Thyroid gland (tissue), 4 donors: ENCODE measurements at regions not wholly inside any gene's neighbourhood (a gene's known extent, or its start where the extent isn't known, plus 50 kb on each side); places are given as distances from the start of the nearest gene placed in this dataset.

Experiments
- DNase-seq, 2 donors: peaks; one replicate each; pipeline ENCODE4 v3.0.0-alpha.2; 2019
- H3K27ac ChIP-seq, 3 donors: fragments of 200-600 bp; sonication (generic); 1 replicate in 2 of 3; 2 replicates in 1 of 3; pipeline ENCODE4 v1.5.1; 2016 to 2019; ENCODE audit warnings: mild to moderate bottlenecking in 1 of 3, moderate library complexity in 1 of 3
- H3K27me3 ChIP-seq: fragments of 200-600 bp; sonication (generic); one replicate; pipeline ENCODE4 v1.5.1; 2019
- H3K36me3 ChIP-seq, 2 donors: fragments of 200-600 bp; sonication (generic); one replicate each; pipeline ENCODE4 v1.5.1; 2016 to 2019
- H3K4me1 ChIP-seq, 2 donors: fragments of 200-600 bp; sonication (generic); one replicate each; pipeline ENCODE4 v1.5.1; 2017 to 2019
- H3K4me3 ChIP-seq, 3 donors: fragments of 200-600 bp; sonication (generic); replicated peaks in 1 of 3; 1 replicate in 2 of 3; 2 replicates in 1 of 3; pipeline ENCODE4 v1.5.1; 2016; ENCODE audit warnings: mild to moderate bottlenecking in 1 of 3
- H3K9me3 ChIP-seq: fragments of 200-600 bp; sonication (generic); one replicate; pipeline ENCODE4 v1.5.1; 2017
- CTCF ChIP-seq, 6 experiments: fragments of 200-600 bp in 3 of 6; fragments of 450-650 bp in 3 of 6; sonication (generic) in 3 of 6; IDR thresholded peaks; one replicate each; pipeline ENCODE4 v1.5.1; 2016 to 2019; ENCODE audit warnings: antibody characterized with exemption in 6 of 6, mild to moderate bottlenecking in 2 of 6, inconsistent platforms in 1 of 6, moderate library complexity in 1 of 6
- POLR2A ChIP-seq, 2 donors: fragments of 450-650 bp; IDR thresholded peaks; one replicate each; pipeline ENCODE4 v1.6.1; 2017; ENCODE audit warnings: antibody characterized with exemption in 2 of 2, mild to moderate bottlenecking in 2 of 2, moderate library complexity in 1 of 2
- WGBS, 2 donors: methylation state at CpG; one replicate each; pipeline ENCODE4 v1.1.5; 2017; 5-methylcytosine and 5-hydroxymethylcytosine counted together
- intact Hi-C: fragments of 100-400 bp; cut with DNase I; formaldehyde crosslinking; loops from one replicate; pipeline ENCODE4 v1.15.1; 2023

GRCh38 chr18:27717816-27718215 lies 459.1 kb downstream of the CDH2 start:
- Histone ChIP-seq H3K36me3 (no peaks in the 10 kb centered on the region), H3K27ac (no peak overlapping the region), H3K4me3 (no peak overlapping the region), H3K9me3 (no peaks in the 10 kb centered on the region), H3K27me3 (no peaks in the 10 kb centered on the region), H3K4me1 (no peaks in the 10 kb centered on the region)
- intact Hi-C loops: no loop called here
- TF ChIP-seq POLR2A (IDR thresholded peaks at IDR 0.05): no peak
- no peak for TF ChIP-seq CTCF (IDR thresholded peaks at IDR 0.05)
- no peak for DNase-seq
- WGBS, 2 donors: 88 to 94% methylated on average over 3 of the region's 3 CpGs

GRCh38 chr18:27717250-27717649 lies 459.7 kb downstream of the CDH2 start:
- Histone ChIP-seq H3K27ac (no peak overlapping the region), H3K4me1 (no peaks in the 10 kb centered on the region), H3K36me3 (no peaks in the 10 kb centered on the region), H3K4me3 (no peak overlapping the region), H3K9me3 (no peaks in the 10 kb centered on the region), H3K27me3 (no peaks in the 10 kb centered on the region)
- intact Hi-C loops: no loop called here
- 94 to 95% methylated on average over 4 of the region's 4 CpGs for WGBS, 2 donors
- TF ChIP-seq CTCF (IDR thresholded peaks at IDR 0.05) (no peak), POLR2A (IDR thresholded peaks at IDR 0.05) (no peak)
- DNase-seq: no peak

GRCh38 chr18:27715751-27716150 lies 461.2 kb downstream of the CDH2 start:
- H3K9me3 ChIP-seq: no peaks in the 10 kb centered on the region
- no peaks in the 10 kb centered on the region for H3K27me3 ChIP-seq
- no peak for DNase-seq
- H3K27ac ChIP-seq: no peak overlapping the region
- WGBS, 2 donors: 89 to 90% methylated on average over 3 of the region's 3 CpGs
- H3K4me1 ChIP-seq: no peaks in the 10 kb centered on the region
- H3K36me3 ChIP-seq: no peaks in the 10 kb centered on the region
- no peak overlapping the region for H3K4me3 ChIP-seq
- no peak for TF ChIP-seq CTCF (IDR thresholded peaks at IDR 0.05)
- no peak for TF ChIP-seq POLR2A (IDR thresholded peaks at IDR 0.05)
- intact Hi-C loops: no loop called here

- no peaks in the 10 kb centered on the region for H3K4me1 ChIP-seq
- WGBS, 2 donors: 68 to 76% methylated on average over 3 of the region's 3 CpGs
- no peak overlapping the region for H3K4me3 ChIP-seq
- H3K36me3 ChIP-seq: no peaks in the 10 kb centered on the region
- H3K27me3 ChIP-seq: no peaks in the 10 kb centered on the region
- no peak overlapping the region for H3K27ac ChIP-seq
- no peaks in the 10 kb centered on the region for H3K9me3 ChIP-seq
- intact Hi-C loops: no loop called here
- TF ChIP-seq POLR2A (IDR thresholded peaks at IDR 0.05) (no peak), CTCF (IDR thresholded peaks at IDR 0.05) (no peak)
- DNase-seq: no peak
These were observed 463.2 kb downstream of the CDH2 start for GRCh38 chr18:27713738-27714095.

- Histone ChIP-seq H3K9me3 (no peaks in the 10 kb centered on the region), H3K4me3 (no peak overlapping the region), H3K4me1 (no peaks in the 10 kb centered on the region), H3K27ac (no peak overlapping the region), H3K27me3 (no peaks in the 10 kb centered on the region), H3K36me3 (no peaks in the 10 kb centered on the region)
- 41 to 57% methylated on average over 2 of the region's 2 CpGs for WGBS, 2 donors
- no peak for TF ChIP-seq CTCF (IDR thresholded peaks at IDR 0.05)
- no peak for TF ChIP-seq POLR2A (IDR thresholded peaks at IDR 0.05)
- intact Hi-C loops: no loop called here
- no peak for DNase-seq
These were observed 463.7 kb downstream of the CDH2 start for GRCh38 chr18:27713037-27713737.
